ENCODE measurements at regions not wholly inside any gene's neighbourhood (a gene's known extent, or its start where the extent isn't known, plus 50 kb on each side); places are given as distances from the start of the nearest gene placed in this dataset.

- in situ Hi-C loops (cut with MboI) (loop anchor here (5.0 kb wide), 1 partner anchor 592 kb away; no protein-coding TSS in a partner anchor), intact Hi-C loops (cut with micrococcal nuclease; ENCODE audit: unreplicated experiment) (no loop called here)
- CTCF ChIA-PET = no interaction called here
- Histone ChIP-seq H3K9me3 (replicated peaks; ENCODE audit: control insufficient read depth, insufficient read depth, low read length) (no peaks in the 10 kb centered on the region), H2AFZ (ENCODE audit: control insufficient read depth, low read depth, low read length) (no peak overlapping the region), H3K79me2 (ENCODE audit: control insufficient read depth, insufficient read depth, low read length) (no peaks in the 10 kb centered on the region), H3K4me3 (no peak overlapping the region), H3K27ac (ENCODE audit: control insufficient read depth, insufficient read depth) (no peak overlapping the region), H3K4me2 (ENCODE audit: control insufficient read depth, insufficient read depth) (no peak overlapping the region), H4K20me1 (ENCODE audit: control insufficient read depth, insufficient read depth) (no peaks in the 10 kb centered on the region), H3K4me1 (ENCODE audit: control insufficient read depth, insufficient read depth, low read length) (no peaks in the 10 kb centered on the region), H3K36me3 (ENCODE audit: control insufficient read depth in 2 of 2, insufficient read depth in 2 of 2, low read length in 1 of 2) (no peaks in the 10 kb centered on the region), H3K9ac (ENCODE audit: control insufficient read depth, insufficient read depth, low read length) (no peak overlapping the region), H3K27me3 (replicated peaks in 1 of 2; ENCODE audit: control insufficient read depth in 2 of 2, insufficient read depth in 2 of 2, low read length in 1 of 2) (no peaks in the 10 kb centered on the region)
- no TSS peak for BruUV-seq (replicated peaks)
- RAD21 ChIA-PET (ENCODE audit: unreplicated experiment) = no interaction called here
- ATAC-seq (no peak), FAIRE-seq (no peak), DNase-seq (ENCODE audit: low read depth, low spot score) (no peak)
- WGBS (ENCODE audit: insufficient coverage, insufficient replicate concordance, low lambda C conversion rate, missing lambda C conversion rate) = 0% methylated on average over 1 of the region's 1 CpG
- TF ChIP-seq EP300 (IDR thresholded peaks at IDR 0.05; ENCODE audit: borderline replicate concordance in 1 of 2, control insufficient read depth in 1 of 2, low read depth in 2 of 2, low read length in 2 of 2) (no peak), ZZZ3 (IDR thresholded peaks at IDR 0.05; ENCODE audit: control insufficient read depth, insufficient read length, low read depth) (no peak), TARDBP (IDR thresholded peaks at IDR 0.05; ENCODE audit: borderline replicate concordance) (no peak), SRF (IDR thresholded peaks at IDR 0.05; ENCODE audit: low read depth in 2 of 2, low read length in 2 of 2) (no peak), RUNX3 (IDR thresholded peaks at IDR 0.05; ENCODE audit: low read length) (no peak), ATF7 (IDR thresholded peaks at IDR 0.05; ENCODE audit: low read depth) (no peak), KDM1A (IDR thresholded peaks at IDR 0.05; ENCODE audit: borderline replicate concordance) (no peak), IKZF1 (conservative IDR thresholded peaks at IDR 0.05) (no peak), JUNB (IDR thresholded peaks at IDR 0.05) (no peak), MXI1 (IDR thresholded peaks at IDR 0.05; ENCODE audit: low read depth, low read length) (no peak), PML (IDR thresholded peaks at IDR 0.05; ENCODE audit: low read length) (no peak), SMARCA5 (IDR thresholded peaks at IDR 0.05) (no peak)
- TF ChIP-seq, protein P1, sequence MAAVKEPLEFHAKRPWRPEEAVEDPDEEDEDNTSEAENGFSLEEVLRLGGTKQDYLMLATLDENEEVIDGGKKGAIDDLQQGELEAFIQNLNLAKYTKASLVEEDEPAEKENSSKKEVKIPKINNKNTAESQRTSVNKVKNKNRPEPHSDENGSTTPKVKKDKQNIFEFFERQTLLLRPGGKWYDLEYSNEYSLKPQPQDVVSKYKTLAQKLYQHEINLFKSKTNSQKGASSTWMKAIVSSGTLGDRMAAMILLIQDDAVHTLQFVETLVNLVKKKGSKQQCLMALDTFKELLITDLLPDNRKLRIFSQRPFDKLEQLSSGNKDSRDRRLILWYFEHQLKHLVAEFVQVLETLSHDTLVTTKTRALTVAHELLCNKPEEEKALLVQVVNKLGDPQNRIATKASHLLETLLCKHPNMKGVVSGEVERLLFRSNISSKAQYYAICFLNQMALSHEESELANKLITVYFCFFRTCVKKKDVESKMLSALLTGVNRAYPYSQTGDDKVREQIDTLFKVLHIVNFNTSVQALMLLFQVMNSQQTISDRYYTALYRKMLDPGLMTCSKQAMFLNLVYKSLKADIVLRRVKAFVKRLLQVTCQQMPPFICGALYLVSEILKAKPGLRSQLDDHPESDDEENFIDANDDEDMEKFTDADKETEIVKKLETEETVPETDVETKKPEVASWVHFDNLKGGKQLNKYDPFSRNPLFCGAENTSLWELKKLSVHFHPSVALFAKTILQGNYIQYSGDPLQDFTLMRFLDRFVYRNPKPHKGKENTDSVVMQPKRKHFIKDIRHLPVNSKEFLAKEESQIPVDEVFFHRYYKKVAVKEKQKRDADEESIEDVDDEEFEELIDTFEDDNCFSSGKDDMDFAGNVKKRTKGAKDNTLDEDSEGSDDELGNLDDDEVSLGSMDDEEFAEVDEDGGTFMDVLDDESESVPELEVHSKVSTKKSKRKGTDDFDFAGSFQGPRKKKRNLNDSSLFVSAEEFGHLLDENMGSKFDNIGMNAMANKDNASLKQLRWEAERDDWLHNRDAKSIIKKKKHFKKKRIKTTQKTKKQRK (IDR thresholded peaks at IDR 0.05; ENCODE audit: low read depth, low read length) = no peak
- TF ChIP-seq, protein P2, sequence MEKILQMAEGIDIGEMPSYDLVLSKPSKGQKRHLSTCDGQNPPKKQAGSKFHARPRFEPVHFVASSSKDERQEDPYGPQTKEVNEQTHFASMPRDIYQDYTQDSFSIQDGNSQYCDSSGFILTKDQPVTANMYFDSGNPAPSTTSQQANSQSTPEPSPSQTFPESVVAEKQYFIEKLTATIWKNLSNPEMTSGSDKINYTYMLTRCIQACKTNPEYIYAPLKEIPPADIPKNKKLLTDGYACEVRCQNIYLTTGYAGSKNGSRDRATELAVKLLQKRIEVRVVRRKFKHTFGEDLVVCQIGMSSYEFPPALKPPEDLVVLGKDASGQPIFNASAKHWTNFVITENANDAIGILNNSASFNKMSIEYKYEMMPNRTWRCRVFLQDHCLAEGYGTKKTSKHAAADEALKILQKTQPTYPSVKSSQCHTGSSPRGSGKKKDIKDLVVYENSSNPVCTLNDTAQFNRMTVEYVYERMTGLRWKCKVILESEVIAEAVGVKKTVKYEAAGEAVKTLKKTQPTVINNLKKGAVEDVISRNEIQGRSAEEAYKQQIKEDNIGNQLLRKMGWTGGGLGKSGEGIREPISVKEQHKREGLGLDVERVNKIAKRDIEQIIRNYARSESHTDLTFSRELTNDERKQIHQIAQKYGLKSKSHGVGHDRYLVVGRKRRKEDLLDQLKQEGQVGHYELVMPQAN (conservative IDR thresholded peaks at IDR 0.05) = no peak
- TF ChIP-seq, protein P3, sequence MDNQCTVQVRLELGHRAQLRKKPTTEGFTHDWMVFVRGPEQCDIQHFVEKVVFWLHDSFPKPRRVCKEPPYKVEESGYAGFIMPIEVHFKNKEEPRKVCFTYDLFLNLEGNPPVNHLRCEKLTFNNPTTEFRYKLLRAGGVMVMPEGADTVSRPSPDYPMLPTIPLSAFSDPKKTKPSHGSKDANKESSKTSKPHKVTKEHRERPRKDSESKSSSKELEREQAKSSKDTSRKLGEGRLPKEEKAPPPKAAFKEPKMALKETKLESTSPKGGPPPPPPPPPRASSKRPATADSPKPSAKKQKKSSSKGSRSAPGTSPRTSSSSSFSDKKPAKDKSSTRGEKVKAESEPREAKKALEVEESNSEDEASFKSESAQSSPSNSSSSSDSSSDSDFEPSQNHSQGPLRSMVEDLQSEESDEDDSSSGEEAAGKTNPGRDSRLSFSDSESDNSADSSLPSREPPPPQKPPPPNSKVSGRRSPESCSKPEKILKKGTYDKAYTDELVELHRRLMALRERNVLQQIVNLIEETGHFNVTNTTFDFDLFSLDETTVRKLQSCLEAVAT (IDR thresholded peaks at IDR 0.05) = no peak
- TF ChIP-seq, protein P4, sequence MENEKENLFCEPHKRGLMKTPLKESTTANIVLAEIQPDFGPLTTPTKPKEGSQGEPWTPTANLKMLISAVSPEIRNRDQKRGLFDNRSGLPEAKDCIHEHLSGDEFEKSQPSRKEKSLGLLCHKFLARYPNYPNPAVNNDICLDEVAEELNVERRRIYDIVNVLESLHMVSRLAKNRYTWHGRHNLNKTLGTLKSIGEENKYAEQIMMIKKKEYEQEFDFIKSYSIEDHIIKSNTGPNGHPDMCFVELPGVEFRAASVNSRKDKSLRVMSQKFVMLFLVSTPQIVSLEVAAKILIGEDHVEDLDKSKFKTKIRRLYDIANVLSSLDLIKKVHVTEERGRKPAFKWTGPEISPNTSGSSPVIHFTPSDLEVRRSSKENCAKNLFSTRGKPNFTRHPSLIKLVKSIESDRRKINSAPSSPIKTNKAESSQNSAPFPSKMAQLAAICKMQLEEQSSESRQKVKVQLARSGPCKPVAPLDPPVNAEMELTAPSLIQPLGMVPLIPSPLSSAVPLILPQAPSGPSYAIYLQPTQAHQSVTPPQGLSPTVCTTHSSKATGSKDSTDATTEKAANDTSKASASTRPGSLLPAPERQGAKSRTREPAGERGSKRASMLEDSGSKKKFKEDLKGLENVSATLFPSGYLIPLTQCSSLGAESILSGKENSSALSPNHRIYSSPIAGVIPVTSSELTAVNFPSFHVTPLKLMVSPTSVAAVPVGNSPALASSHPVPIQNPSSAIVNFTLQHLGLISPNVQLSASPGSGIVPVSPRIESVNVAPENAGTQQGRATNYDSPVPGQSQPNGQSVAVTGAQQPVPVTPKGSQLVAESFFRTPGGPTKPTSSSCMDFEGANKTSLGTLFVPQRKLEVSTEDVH (IDR thresholded peaks at IDR 0.05; ENCODE audit: low read depth, partially characterized antibody) = no peak
- SMC1A ChIA-PET (ENCODE audit: uncharacterized antibody, unreplicated experiment) = no interaction called here
- POLR2A ChIA-PET = no interaction called here
Observed at GRCh38 chr11:82234256-82234655, 499.4 kb downstream of the FAM181B start.
